ENCODE measurements at regions not wholly inside any gene's neighbourhood (a gene's known extent, or its start where the extent isn't known, plus 50 kb on each side); places are given as distances from the start of the nearest gene placed in this dataset.

DNA sequence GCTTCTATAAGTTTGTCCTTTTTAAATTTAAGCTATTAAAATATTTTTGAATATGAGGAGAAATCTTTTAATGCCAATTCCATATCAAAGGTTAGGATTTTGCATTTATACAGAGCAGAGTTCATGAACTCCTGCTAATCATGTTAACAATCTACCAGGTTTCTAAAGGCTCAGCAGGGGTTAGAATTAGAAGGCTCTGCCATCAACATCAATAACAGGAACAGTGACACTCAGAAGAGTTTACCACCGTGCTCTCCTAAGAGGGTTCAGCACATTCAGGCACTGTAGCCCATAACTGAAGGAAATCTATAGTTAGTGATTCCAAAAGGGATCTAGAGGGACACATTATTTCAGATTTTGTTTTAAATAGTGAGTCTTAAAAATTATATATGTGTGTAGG, 100.1 kb downstream of the HOXA1 start:
- TF ChIP-seq, protein P1, sequence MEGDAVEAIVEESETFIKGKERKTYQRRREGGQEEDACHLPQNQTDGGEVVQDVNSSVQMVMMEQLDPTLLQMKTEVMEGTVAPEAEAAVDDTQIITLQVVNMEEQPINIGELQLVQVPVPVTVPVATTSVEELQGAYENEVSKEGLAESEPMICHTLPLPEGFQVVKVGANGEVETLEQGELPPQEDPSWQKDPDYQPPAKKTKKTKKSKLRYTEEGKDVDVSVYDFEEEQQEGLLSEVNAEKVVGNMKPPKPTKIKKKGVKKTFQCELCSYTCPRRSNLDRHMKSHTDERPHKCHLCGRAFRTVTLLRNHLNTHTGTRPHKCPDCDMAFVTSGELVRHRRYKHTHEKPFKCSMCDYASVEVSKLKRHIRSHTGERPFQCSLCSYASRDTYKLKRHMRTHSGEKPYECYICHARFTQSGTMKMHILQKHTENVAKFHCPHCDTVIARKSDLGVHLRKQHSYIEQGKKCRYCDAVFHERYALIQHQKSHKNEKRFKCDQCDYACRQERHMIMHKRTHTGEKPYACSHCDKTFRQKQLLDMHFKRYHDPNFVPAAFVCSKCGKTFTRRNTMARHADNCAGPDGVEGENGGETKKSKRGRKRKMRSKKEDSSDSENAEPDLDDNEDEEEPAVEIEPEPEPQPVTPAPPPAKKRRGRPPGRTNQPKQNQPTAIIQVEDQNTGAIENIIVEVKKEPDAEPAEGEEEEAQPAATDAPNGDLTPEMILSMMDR (optimal IDR thresholded peaks at IDR 0.05 in 1 of 3, IDR thresholded peaks at IDR 0.05 in 1 of 3, conservative IDR thresholded peaks at IDR 0.05 in 1 of 3; ENCODE audit: extremely low read depth in 1 of 3, insufficient read depth in 2 of 3, low read length in 3 of 3) = no peak
- TF ChIP-seq EZH2 (IDR thresholded peaks at IDR 0.05; ENCODE audit: low read length) = no peak
